ENCODE measurements at regions not wholly inside any gene's neighbourhood (a gene's known extent, or its start where the extent isn't known, plus 50 kb on each side); places are given as distances from the start of the nearest gene placed in this dataset.

- DNase-seq (ENCODE audit: low spot score): no peak
Observed at GRCh38 chr13:73514208-73514607, 455.4 kb downstream of the KLF5 start.

- no peak for DNase-seq (ENCODE audit: low spot score)
Observed at GRCh38 chr13:73513751-73514150, 454.9 kb downstream of the KLF5 start.

GRCh38 chr13:73508841-73509240 is 450.0 kb downstream of the KLF5 start:
- no peak for DNase-seq (ENCODE audit: low spot score)

- DNase-seq (ENCODE audit: low spot score): no peak
Observed at GRCh38 chr13:73505376-73505890, 446.6 kb downstream of the KLF5 start.

GRCh38 chr13:73499695-73500094 is 440.9 kb downstream of the KLF5 start:
- no peak for DNase-seq (ENCODE audit: low spot score)

- no peak for DNase-seq (ENCODE audit: low spot score)
Observed at GRCh38 chr13:73497430-73497829, 438.6 kb downstream of the KLF5 start.

GRCh38 chr13:73496711-73497110 is 437.9 kb downstream of the KLF5 start:
- DNase-seq (ENCODE audit: low spot score): no peak

GRCh38 chr13:73492811-73493210 is 434.0 kb downstream of the KLF5 start:
- DNase-seq (ENCODE audit: low spot score): no peak

- no peak for DNase-seq (ENCODE audit: low spot score)
Observed at GRCh38 chr13:73482556-73482955, 423.8 kb downstream of the KLF5 start.

GRCh38 chr13:73481886-73482445 is 423.2 kb downstream of the KLF5 start:
- DNase-seq (ENCODE audit: low spot score): no peak

- DNase-seq (ENCODE audit: low spot score): no peak
Observed at GRCh38 chr13:73480779-73481559, 422.2 kb downstream of the KLF5 start.

GRCh38 chr13:73479856-73480255 is 421.1 kb downstream of the KLF5 start:
- no peak for DNase-seq (ENCODE audit: low spot score)

GRCh38 chr13:73479351-73479750 is 420.5 kb downstream of the KLF5 start:
- no peak for DNase-seq (ENCODE audit: low spot score)

- no peak for DNase-seq (ENCODE audit: low spot score)
Observed at GRCh38 chr13:73477441-73477840, 418.6 kb downstream of the KLF5 start.

- no peak for DNase-seq (ENCODE audit: low spot score)
Observed at GRCh38 chr13:73473016-73473415, 414.2 kb downstream of the KLF5 start.

- DNase-seq (ENCODE audit: low spot score): no peak
Observed at GRCh38 chr13:73467125-73467524, 408.3 kb downstream of the KLF5 start.

GRCh38 chr13:73466561-73466960 is 407.8 kb downstream of the KLF5 start:
- no peak for DNase-seq (ENCODE audit: low spot score)

- DNase-seq (ENCODE audit: low spot score): no peak
Observed at GRCh38 chr13:73465617-73465971, 406.8 kb downstream of the KLF5 start.

GRCh38 chr13:73464758-73465616 is 406.2 kb downstream of the KLF5 start:
- DNase-seq (ENCODE audit: low spot score): no peak

GRCh38 chr13:73462241-73462640 is 403.4 kb downstream of the KLF5 start:
- DNase-seq (ENCODE audit: low spot score): no peak

GRCh38 chr13:73451221-73452029 is 392.6 kb downstream of the KLF5 start:
- DNase-seq (ENCODE audit: low spot score): no peak

GRCh38 chr13:73450583-73450982 is 391.8 kb downstream of the KLF5 start:
- DNase-seq (ENCODE audit: low spot score): no peak

All from COLO829 (cell line).